H1 (cell line): ENCODE measurements at regions not wholly inside any gene's neighbourhood (a gene's known extent, or its start where the extent isn't known, plus 50 kb on each side); places are given as distances from the start of the nearest gene placed in this dataset.

ENCODE experiments used
- TF ChIP-seq, protein P1 (sequence below): fragments of 300-600 bp; sonication (generic); IDR thresholded peaks from 2 replicates; pipeline ENCODE4 v1.7.1; 2012; ENCODE audit warnings: low read length, moderate library complexity, mild to moderate bottlenecking, inconsistent platforms; ENCODE audit not compliant: insufficient replicate concordance

DNA sequence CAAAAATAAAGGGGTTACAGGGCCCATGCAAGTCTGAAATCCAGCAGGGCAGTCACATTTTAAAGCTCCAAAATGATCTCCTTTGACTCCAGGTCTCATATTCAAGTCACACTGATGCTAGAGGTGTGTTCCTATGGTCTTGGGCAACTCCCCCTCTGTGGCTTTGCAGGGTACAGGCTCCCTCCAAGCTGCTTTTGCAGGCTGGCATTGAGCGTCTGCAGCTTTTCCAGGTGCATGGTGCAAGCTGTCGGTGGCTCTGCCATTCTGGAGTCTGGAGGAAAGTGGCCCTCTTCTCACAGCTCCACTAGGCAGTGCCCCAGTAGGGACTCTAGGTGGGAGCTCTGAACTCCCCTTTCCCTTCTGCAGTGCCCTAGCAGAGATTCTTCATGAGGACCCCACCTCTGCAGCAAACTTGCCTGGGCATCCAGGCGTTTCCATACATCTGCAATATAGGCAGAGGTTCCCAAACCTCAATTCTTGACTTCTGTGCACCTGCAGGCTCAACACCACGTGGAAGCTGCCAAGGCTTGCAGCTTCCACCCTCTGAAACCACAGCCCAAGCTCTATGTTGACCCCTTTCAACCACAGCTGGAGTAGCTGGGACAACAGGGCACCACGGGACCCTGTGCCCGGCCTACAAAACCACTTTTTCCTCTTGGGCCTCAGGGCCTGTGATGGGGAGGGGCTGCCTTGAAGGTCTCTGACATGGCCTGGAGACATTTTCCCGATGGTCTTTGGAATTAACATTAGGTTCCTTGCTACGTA lies 80.1 kb upstream of the PLSCR5 start (continued):
- TF ChIP-seq, protein P1, sequence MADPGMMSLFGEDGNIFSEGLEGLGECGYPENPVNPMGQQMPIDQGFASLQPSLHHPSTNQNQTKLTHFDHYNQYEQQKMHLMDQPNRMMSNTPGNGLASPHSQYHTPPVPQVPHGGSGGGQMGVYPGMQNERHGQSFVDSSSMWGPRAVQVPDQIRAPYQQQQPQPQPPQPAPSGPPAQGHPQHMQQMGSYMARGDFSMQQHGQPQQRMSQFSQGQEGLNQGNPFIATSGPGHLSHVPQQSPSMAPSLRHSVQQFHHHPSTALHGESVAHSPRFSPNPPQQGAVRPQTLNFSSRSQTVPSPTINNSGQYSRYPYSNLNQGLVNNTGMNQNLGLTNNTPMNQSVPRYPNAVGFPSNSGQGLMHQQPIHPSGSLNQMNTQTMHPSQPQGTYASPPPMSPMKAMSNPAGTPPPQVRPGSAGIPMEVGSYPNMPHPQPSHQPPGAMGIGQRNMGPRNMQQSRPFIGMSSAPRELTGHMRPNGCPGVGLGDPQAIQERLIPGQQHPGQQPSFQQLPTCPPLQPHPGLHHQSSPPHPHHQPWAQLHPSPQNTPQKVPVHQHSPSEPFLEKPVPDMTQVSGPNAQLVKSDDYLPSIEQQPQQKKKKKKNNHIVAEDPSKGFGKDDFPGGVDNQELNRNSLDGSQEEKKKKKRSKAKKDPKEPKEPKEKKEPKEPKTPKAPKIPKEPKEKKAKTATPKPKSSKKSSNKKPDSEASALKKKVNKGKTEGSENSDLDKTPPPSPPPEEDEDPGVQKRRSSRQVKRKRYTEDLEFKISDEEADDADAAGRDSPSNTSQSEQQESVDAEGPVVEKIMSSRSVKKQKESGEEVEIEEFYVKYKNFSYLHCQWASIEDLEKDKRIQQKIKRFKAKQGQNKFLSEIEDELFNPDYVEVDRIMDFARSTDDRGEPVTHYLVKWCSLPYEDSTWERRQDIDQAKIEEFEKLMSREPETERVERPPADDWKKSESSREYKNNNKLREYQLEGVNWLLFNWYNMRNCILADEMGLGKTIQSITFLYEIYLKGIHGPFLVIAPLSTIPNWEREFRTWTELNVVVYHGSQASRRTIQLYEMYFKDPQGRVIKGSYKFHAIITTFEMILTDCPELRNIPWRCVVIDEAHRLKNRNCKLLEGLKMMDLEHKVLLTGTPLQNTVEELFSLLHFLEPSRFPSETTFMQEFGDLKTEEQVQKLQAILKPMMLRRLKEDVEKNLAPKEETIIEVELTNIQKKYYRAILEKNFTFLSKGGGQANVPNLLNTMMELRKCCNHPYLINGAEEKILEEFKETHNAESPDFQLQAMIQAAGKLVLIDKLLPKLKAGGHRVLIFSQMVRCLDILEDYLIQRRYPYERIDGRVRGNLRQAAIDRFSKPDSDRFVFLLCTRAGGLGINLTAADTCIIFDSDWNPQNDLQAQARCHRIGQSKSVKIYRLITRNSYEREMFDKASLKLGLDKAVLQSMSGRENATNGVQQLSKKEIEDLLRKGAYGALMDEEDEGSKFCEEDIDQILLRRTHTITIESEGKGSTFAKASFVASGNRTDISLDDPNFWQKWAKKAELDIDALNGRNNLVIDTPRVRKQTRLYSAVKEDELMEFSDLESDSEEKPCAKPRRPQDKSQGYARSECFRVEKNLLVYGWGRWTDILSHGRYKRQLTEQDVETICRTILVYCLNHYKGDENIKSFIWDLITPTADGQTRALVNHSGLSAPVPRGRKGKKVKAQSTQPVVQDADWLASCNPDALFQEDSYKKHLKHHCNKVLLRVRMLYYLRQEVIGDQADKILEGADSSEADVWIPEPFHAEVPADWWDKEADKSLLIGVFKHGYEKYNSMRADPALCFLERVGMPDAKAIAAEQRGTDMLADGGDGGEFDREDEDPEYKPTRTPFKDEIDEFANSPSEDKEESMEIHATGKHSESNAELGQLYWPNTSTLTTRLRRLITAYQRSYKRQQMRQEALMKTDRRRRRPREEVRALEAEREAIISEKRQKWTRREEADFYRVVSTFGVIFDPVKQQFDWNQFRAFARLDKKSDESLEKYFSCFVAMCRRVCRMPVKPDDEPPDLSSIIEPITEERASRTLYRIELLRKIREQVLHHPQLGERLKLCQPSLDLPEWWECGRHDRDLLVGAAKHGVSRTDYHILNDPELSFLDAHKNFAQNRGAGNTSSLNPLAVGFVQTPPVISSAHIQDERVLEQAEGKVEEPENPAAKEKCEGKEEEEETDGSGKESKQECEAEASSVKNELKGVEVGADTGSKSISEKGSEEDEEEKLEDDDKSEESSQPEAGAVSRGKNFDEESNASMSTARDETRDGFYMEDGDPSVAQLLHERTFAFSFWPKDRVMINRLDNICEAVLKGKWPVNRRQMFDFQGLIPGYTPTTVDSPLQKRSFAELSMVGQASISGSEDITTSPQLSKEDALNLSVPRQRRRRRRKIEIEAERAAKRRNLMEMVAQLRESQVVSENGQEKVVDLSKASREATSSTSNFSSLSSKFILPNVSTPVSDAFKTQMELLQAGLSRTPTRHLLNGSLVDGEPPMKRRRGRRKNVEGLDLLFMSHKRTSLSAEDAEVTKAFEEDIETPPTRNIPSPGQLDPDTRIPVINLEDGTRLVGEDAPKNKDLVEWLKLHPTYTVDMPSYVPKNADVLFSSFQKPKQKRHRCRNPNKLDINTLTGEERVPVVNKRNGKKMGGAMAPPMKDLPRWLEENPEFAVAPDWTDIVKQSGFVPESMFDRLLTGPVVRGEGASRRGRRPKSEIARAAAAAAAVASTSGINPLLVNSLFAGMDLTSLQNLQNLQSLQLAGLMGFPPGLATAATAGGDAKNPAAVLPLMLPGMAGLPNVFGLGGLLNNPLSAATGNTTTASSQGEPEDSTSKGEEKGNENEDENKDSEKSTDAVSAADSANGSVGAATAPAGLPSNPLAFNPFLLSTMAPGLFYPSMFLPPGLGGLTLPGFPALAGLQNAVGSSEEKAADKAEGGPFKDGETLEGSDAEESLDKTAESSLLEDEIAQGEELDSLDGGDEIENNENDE: no peak
